RKO (cell line): ENCODE measurements at regions not wholly inside any gene's neighbourhood (a gene's known extent, or its start where the extent isn't known, plus 50 kb on each side); places are given as distances from the start of the nearest gene placed in this dataset.
A peak's percentile ranks its signal among the peaks of the same experiment; 100 is the strongest.
"Not testable (repeated sequence)": the region's sequence is repeated elsewhere in the genome, so short reads cannot be mapped to it uniquely, and the experiment has no call there.

ENCODE experiments used
- DNase-seq: peaks from one replicate; pipeline ENCODE4 v3.0.0-alpha.2; 2016; ENCODE audit warnings: low spot score

GRCh38 chr3:81186412-81186811 is 575.0 kb downstream of the GBE1 start:
- no peak for DNase-seq

DNA sequence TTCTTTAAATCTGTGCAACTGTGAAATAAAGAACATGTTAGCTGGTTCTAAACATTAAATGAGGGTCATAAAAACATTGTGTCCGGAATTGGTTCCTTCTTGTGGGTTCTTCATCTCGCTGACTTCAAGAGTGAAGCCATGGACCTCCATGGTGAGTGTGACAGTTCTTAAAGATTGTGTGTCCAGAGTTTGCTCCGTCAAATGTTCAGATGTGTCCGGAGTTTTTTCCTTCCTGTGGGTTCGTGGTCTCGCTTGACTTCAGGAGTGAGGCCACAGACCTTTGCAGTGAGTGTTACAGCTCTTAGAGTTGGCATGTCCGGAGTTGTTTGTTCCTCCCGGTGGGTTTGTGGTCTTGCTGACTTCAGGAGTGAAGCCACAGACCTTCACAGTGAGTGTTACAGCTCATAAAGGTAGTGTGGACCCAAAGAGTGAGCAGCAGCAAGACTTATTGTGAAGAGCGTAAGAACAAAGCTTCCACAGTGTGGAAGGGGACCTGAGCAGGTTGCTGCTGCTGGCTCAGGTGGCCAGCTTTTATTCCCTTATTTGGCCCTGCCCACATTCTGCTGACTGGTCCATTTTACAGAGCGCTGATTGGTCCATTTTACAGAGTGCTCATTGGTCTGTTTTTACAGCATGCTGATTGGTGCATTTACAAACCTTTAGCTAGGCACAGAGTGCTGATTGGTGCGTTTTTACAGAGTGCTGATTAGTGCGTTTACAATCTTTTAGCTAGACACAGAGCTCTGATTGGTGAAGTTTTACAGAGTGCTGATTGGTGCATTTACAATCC is 579.2 kb downstream of the GBE1 start:
- DNase-seq: not testable (repeated sequence)

DNA sequence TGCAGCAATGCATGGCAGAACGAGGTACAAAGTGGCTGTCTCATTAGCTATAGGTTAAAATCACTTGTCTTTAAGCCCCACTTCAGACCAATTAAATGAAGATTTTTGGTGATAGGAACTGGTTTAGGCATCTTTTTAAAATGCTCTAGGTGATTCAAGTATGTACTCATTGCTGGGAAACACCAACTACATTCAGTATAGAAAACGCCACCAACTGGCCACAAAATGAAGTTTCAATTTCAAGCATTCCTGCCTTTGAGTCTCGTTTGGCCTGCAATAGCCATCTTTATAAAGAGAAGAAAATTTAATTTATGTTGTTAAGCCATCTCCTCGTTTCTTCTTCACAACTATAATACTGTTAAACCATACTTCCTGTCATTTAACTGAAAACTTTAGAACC is 587.9 kb downstream of the GBE1 start:
- peak; percentile 51 for DNase-seq

GRCh38 chr3:81170298-81170697 is 591.1 kb downstream of the GBE1 start:
- DNase-seq: no peak

DNA sequence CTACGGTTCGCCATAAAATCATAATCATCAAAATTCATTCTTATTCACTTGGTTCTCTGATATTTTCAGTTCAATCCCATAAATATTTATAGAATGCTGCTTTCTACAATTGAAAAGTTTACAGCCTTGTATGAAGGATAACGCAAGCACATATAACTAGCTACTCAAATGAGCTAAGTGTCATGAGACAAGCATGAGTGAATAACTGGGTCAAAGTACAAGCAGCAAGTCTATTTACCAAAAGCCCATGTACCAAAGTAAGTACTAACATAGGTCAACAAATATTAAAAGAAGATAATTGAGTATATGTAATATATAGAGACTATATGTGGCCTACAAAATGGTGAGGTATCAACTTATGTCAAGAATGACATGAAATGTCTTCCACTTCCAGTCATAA is 596.6 kb downstream of the GBE1 start:
- DNase-seq: no peak

DNA sequence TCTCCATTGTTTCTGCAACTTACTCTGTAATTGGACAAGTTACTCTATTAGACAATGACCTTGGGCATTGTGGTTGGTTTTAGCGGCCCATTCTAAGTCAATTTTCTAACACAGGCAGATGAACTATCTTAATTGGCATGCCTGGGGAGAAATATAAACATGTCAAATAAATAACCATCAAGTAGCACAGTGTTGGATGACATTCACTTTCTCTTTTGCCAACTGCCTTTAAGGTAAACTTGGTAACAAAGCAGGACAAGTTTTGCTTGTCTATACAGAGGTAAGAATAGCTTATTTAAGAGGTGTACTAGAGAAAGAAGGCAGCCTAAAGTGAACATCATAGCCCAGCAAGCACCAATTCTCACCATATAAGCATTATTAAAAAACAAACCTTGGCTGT is 599.6 kb downstream of the GBE1 start:
- DNase-seq: no peak

DNA sequence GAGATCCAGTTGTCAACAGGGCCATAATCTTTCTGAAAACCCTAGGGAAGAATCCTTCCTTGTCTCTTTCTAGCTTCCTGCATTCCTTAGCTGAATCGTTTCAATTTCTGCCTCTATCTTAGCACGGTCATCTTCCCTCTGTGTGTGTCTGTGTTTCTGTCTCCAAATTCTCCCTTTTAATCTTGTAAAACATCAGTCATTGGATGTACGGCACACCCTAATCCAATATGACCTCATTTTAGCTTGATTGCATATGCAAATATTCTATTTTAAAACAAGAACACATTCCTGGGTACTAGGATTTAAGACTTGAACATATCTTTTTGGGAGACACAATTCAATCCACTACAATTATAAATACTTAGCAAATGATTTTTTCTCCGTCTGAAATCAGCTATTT is 600.3 kb downstream of the GBE1 start:
- no peak for DNase-seq

- DNase-seq: no peak
These were observed 606.8 kb downstream of the GBE1 start for GRCh38 chr3:81154611-81155143.

DNA sequence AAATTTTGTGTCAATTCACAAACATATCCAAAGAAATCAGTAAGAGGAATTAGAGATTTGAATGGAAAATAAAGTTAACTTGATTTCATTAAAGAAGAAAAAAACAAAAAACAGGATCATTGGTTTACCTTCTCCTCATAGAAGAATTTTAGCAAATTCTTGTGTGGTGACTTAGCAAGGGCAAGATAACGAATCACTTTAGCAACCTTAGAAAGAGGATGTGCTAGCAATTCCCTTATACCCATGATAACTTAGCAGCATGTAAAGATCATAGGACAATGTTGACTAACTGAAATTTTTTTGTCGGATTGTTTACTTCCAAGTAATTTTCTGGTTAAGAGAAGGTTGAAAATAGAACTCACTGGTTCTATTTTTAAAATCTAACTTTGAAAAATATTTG is 609.3 kb downstream of the GBE1 start:
- no peak for DNase-seq

- no peak for DNase-seq
These were observed 628.5 kb downstream of the GBE1 start for GRCh38 chr3:81132995-81133394.

GRCh38 chr3:81105789-81106488 is 655.5 kb downstream of the GBE1 start:
- DNase-seq: no peak

DNA sequence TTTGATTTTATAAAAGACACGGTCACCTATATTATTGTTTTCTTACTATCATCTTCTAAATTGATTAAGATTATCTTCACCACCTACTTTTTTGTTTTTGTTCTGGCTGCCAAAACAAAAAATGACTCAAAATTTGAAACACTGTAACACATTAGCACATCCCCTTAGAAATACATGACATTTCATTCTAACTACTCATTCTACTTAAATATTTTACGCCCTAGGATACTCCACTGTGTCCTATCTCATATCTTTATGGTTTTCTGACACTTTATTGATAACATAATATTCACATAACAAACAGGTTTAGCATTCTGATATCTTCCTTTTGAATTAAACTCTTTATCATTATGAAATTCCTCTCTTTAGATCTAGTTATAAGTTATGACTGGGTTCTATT is 656.2 kb downstream of the GBE1 start:
- DNase-seq: no peak

GRCh38 chr3:81097889-81098288 is 663.6 kb downstream of the GBE1 start:
- no peak for DNase-seq

- no peak for DNase-seq
These were observed 665.5 kb downstream of the GBE1 start for GRCh38 chr3:81095956-81096355.

DNA sequence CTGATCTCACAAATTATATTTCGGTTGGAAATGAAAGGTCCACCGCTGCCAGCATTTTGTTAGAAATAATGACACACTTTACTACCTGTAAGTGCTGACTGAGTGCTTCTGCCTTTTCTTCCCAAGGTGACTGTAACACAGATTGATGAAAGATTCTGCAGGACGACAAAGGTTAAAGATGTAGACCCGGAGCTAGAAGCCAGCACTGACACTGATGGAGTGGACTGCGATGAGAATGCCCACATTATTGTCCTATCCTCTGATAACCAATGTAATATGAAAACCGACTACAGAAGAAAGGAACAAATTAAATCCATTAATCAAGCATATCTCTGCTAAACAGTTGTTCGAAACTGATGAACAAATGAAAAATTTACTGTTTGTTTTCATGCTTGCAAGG is 666.5 kb downstream of the GBE1 start:
- no peak for DNase-seq

DNA sequence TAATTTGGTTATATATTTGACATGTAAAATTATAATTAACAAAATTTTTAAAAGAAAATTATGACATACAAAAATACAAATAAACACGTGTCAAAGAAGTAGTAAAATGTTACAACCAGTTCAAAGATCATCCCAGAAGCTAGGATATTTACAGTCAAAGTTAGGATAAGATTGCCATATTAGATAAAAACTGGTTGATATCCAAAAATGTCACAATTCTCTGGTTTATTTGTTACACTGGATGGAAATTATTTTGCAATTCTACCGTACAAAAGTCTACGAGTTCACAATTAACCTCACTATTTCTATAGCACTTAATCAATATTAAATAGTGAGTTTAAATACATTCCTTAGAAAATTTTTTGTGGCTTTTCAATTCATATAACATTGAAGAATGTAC is 673.8 kb downstream of the GBE1 start:
- no peak for DNase-seq

DNA sequence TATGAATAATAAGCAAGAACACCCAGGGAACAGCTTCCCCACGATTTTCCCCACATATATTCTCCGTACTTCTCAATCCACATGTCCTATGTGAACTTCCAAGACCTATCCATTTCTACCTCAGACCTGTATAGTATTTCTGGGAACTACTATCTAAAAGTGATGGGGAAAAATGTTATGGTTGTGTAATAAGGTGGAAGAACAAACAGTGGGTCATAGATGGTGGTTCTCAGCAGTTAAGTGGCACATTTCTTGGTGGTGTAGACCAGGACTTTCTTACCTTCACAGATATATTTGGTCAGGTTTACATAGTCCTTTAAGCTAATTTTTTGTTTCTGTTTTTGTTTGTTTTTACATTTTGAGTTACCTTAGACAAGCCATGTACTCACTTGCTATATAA is 675.1 kb downstream of the GBE1 start:
- no peak for DNase-seq

DNA sequence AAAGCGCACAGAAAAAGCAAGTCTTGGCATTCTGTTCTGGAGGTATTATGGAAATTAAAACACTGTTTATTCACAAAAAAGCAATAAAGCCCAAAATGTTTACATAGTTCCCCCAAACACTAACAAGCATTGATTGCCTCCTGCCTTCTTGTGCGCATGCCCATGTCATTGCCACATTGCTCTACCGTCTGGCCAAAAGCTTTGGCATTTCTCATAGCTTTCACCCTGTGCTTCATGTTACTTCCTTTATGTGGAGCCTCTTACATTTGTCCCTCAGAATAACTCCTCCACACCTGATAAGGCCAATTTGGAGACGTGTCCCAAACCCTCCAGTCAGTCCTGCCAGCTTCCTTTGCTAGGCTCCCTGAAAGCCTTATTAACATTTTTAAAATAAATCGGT is 680.8 kb downstream of the GBE1 start:
- no peak for DNase-seq

DNA sequence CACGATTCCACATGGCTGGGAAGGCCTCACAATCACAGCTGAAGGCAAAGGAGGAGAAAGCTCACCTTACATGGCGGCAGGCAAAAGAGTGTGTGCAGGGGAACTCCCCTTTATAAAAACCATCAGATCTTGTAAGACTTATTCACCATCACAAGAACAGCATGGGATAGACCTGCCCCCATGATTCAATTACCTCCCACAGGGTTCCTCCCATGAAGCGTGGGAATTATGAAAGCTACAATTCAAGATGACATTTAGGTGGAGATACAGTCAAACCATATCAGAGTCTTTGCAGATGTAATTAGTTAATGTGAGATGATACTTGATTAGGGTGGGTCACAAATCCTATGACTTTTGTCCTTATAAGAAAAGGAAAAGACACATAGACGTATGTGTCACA is 688.9 kb downstream of the GBE1 start:
- DNase-seq: no peak

- DNase-seq: no peak
These were observed 692.9 kb downstream of the GBE1 start for GRCh38 chr3:81068546-81068945.

GRCh38 chr3:81063896-81064295 is 697.5 kb downstream of the GBE1 start:
- DNase-seq: no peak

DNA sequence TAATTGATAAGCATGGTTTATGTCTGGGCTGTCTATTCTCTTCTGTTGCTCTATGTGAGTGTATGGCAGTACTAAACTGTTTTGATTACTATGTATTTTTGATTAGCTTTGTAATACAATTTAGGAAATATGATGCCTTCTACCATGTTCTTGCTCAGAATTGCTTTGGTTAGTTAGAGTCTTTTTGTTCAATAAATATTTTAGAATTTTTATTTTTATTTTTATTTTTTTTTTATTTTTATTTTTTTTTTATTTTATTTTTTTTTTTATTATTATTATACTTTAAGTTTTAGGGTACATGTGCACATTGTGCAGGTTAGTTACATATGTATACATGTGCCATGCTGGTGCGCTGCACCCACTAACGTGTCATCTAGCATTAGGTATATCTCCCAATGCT is 710.3 kb downstream of the GBE1 start:
- DNase-seq: not testable (repeated sequence)

DNA sequence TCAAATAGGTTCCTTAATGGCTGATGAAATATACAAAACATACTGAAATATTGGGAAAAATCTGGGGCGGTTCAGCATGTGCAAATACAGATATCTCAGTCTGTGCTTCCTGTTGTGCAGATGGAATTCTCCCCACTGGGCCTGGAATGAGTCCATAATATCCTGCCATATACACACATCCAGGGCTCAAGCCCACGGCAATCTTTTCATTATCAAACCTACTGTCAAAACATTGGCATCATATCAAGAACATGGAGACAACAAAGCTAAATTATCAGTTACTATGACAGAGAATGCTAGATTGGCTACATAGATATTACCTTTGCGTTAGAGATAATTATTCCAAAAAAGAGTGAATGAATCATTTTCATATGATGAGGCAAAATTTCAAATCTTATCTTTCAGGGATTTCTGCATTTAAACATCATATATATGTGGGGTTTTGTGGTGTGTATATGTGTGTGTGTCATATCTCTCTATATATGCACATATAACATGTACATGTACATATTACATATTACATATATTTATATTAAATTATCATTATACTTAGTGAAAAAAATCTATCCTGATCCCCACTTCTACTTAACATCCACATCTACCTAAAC is 713.3 kb downstream of the GBE1 start:
- DNase-seq: no peak
